ENCODE measurements at regions not wholly inside any gene's neighbourhood (a gene's known extent, or its start where the extent isn't known, plus 50 kb on each side); places are given as distances from the start of the nearest gene placed in this dataset.

DNA sequence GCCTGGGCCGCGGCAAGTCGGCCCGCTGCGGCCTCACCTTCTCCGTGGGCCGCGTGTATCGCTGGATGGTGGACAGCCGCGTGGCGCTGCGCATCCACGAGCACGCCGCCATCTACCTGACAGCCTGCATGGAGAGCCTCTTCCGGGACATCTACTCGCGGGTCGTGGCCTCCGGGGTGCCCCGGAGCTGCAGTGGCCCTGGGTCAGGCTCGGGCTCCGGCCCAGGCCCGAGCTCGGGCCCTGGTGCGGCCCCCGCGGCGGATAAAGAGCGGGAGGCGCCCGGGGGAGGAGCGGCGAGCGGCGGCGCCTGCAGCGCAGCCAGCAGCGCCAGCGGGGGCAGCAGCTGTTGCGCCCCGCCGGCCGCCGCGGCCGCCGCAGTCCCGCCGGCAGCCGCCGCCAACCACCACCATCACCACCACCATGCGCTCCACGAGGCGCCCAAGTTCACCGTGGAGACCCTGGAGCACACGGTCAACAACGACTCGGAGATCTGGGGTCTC lies 226.2 kb upstream of the CRY1 start:
- TF ChIP-seq KDM5A (IDR thresholded peaks at IDR 0.05; ENCODE audit: low read length) = no peak
- TF ChIP-seq, protein P1, sequence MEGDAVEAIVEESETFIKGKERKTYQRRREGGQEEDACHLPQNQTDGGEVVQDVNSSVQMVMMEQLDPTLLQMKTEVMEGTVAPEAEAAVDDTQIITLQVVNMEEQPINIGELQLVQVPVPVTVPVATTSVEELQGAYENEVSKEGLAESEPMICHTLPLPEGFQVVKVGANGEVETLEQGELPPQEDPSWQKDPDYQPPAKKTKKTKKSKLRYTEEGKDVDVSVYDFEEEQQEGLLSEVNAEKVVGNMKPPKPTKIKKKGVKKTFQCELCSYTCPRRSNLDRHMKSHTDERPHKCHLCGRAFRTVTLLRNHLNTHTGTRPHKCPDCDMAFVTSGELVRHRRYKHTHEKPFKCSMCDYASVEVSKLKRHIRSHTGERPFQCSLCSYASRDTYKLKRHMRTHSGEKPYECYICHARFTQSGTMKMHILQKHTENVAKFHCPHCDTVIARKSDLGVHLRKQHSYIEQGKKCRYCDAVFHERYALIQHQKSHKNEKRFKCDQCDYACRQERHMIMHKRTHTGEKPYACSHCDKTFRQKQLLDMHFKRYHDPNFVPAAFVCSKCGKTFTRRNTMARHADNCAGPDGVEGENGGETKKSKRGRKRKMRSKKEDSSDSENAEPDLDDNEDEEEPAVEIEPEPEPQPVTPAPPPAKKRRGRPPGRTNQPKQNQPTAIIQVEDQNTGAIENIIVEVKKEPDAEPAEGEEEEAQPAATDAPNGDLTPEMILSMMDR (IDR thresholded peaks at IDR 0.05; ENCODE audit: control extremely low read depth in 1 of 3, insufficient read depth in 1 of 3, low read depth in 1 of 3, low read length in 3 of 3) = no peak

All from H1 (cell line).